MM.1S (cell line): ENCODE measurements at regions not wholly inside any gene's neighbourhood (a gene's known extent, or its start where the extent isn't known, plus 50 kb on each side); places are given as distances from the start of the nearest gene placed in this dataset.

ENCODE experiments used
- DNase-seq: peaks from one replicate; pipeline ENCODE4 v3.0.0-alpha.2; 2015
- H2AFZ ChIP-seq: fragments of 300-600 bp; sonication (generic); 2 replicates; pipeline ENCODE4 v1.6.0; 2016; ENCODE audit warnings: antibody characterized with exemption, low read length
- H3F3A ChIP-seq: fragments of 300-600 bp; sonication (generic); 2 replicates; pipeline ENCODE4 v1.6.1; 2016; ENCODE audit warnings: mild to moderate bottlenecking, antibody characterized with exemption, low read length, moderate library complexity, mixed read lengths; ENCODE audit not compliant: insufficient read depth
- H3K27ac ChIP-seq: fragments of 300-600 bp; sonication (generic); 2 replicates; pipeline ENCODE4 v1.5.1; 2016; ENCODE audit warnings: mild to moderate bottlenecking, low read length
- H3K27me3 ChIP-seq: fragments of 300-600 bp; sonication (generic); replicated peaks from 2 replicates; pipeline ENCODE4 v1.6.0; 2016; ENCODE audit warnings: low read length; ENCODE audit not compliant: insufficient read depth
- H3K36me3 ChIP-seq: fragments of 300-600 bp; sonication (generic); replicated peaks from 2 replicates; pipeline ENCODE4 v1.6.1; 2016; ENCODE audit warnings: mild to moderate bottlenecking, low read length, mixed read lengths; ENCODE audit not compliant: insufficient read depth
- H3K4me1 ChIP-seq: fragments of 300-600 bp; sonication (generic); 2 replicates; pipeline ENCODE4 v1.6.1; 2016; ENCODE audit warnings: low read length, mixed read lengths
- H3K4me2 ChIP-seq: fragments of 300-600 bp; sonication (generic); 2 replicates; pipeline ENCODE4 v1.6.0; 2016; ENCODE audit warnings: low read depth, low read length
- H3K4me3 ChIP-seq: fragments of 300-600 bp; sonication (generic); 2 replicates; pipeline ENCODE4 v1.5.1; 2016; ENCODE audit warnings: low read length, mixed read lengths
- H3K79me2 ChIP-seq: fragments of 300-600 bp; sonication (generic); 2 replicates; pipeline ENCODE4 v1.6.1; 2016; ENCODE audit warnings: mixed run types, low read length, mixed read lengths
- H3K9ac ChIP-seq: fragments of 300-600 bp; sonication (generic); 2 replicates; pipeline ENCODE4 v1.6.1; 2016; ENCODE audit warnings: low read length, mixed read lengths
- H3K9me2 ChIP-seq: fragments of 300-600 bp; sonication (generic); replicated peaks from 2 replicates; pipeline ENCODE4 v1.6.1; 2016; ENCODE audit warnings: mild to moderate bottlenecking, low read length, mixed read lengths; ENCODE audit not compliant: insufficient read depth
- H3K9me3 ChIP-seq: fragments of 300-600 bp; sonication (generic); replicated peaks from 2 replicates; pipeline ENCODE4 v1.6.1; 2016; ENCODE audit warnings: mild to moderate bottlenecking, low read length, mixed read lengths; ENCODE audit not compliant: insufficient read depth
- H4K20me1 ChIP-seq: fragments of 300-600 bp; sonication (generic); 2 replicates; pipeline ENCODE4 v1.6.1; 2016; ENCODE audit warnings: mild to moderate bottlenecking, low read length, moderate library complexity, mixed read lengths; ENCODE audit not compliant: insufficient read depth
- CTCF ChIP-seq: fragments of 300-600 bp; sonication (generic); IDR thresholded peaks from 2 replicates; pipeline ENCODE4 v1.5.1; 2016; ENCODE audit warnings: antibody characterized with exemption, low read length, mixed read lengths
- EZH2 ChIP-seq: fragments of 300-600 bp; sonication (generic); optimal IDR thresholded peaks from 2 replicates; pipeline ENCODE3; 2017; ENCODE audit warnings: low read depth, mild to moderate bottlenecking, antibody characterized with exemption, low read length, mixed read lengths
- EZH2phosphoT487 ChIP-seq: fragments of 300-600 bp; sonication (generic); IDR thresholded peaks from 2 replicates; pipeline ENCODE4 v1.6.1; 2018; ENCODE audit warnings: antibody characterized with exemption, low read length

DNA sequence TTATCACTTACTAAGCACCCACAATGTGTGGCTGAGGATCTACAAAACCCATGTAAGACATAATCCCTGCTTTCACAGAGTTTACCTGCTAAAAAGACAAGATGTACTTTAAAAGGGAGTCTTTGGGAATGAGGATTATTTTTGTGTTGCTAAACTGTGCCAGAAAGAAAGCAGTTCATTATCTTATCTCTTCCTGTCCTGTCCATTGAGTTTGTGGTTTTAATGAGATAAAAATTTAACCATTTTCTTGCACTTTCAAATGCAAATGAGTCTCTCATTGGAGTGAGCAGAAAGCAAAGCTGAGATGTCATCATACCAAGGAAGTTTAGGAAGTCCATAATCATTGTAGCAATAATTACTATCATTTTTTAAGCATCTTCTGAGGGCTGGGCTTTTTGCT, 231.2 kb upstream of the ADAMTS9 start:
- no peak overlapping the region for H3K4me3 ChIP-seq
- no peaks in the 10 kb centered on the region for H3K36me3 ChIP-seq
- H2AFZ ChIP-seq = no peak overlapping the region
- no peaks in the 10 kb centered on the region for H3K79me2 ChIP-seq
- no peak overlapping the region for H3K9ac ChIP-seq
- no peaks in the 10 kb centered on the region for H4K20me1 ChIP-seq
- H3K9me2 ChIP-seq = 0 out of 2 replicates have a peak, but pooled peaks cover 2% of the 10 kb centered on the region
- no peaks in the 10 kb centered on the region for H3K27me3 ChIP-seq
- no peaks in the 10 kb centered on the region for H3K9me3 ChIP-seq
- no peaks in the 10 kb centered on the region for H3K4me1 ChIP-seq
- no peak overlapping the region for H3K27ac ChIP-seq
- no peak for DNase-seq
- no peaks in the 10 kb centered on the region for H3F3A ChIP-seq
- TF ChIP-seq EZH2phosphoT487 = no peak
- TF ChIP-seq EZH2 = no peak
- TF ChIP-seq CTCF = no peak
- no peak overlapping the region for H3K4me2 ChIP-seq

DNA sequence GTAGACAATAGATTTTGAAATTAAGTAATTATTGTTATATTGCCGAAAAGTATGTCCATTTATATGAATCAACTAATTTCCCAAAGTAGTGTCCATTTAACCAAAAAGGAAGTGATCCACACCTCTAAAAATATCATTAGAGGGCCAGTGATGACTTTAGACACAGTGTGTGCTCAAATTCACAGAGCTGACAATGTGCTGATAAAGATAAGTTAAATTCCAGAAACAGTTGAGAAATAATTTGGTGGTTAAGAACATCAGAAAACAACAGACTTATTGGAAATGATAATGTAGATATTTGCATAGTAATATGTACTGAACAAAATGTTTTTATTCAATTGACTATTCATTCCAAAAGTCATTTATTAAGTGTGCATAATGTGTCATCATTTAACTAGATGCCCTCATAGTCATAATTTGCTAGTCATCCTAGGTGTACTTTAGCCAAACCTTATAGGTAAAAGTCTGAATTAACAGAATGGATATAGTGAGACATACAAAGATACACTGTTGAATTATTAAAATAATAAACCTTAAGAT, 230.2 kb upstream of the ADAMTS9 start:
- no peaks in the 10 kb centered on the region for H3F3A ChIP-seq
- H2AFZ ChIP-seq = no peak overlapping the region
- H3K36me3 ChIP-seq = no peaks in the 10 kb centered on the region
- H3K4me3 ChIP-seq = no peak overlapping the region
- H3K9ac ChIP-seq = no peak overlapping the region
- no peak for DNase-seq
- H3K9me2 ChIP-seq = 0 out of 2 replicates have a peak, but pooled peaks cover 2% of the 10 kb centered on the region
- H4K20me1 ChIP-seq = no peaks in the 10 kb centered on the region
- H3K4me1 ChIP-seq = no peaks in the 10 kb centered on the region
- H3K27me3 ChIP-seq = no peaks in the 10 kb centered on the region
- TF ChIP-seq CTCF = no peak
- TF ChIP-seq EZH2 = no peak
- no peak for TF ChIP-seq EZH2phosphoT487
- H3K4me2 ChIP-seq = no peak overlapping the region
- H3K9me3 ChIP-seq = no peaks in the 10 kb centered on the region
- H3K79me2 ChIP-seq = no peaks in the 10 kb centered on the region
- H3K27ac ChIP-seq = no peak overlapping the region

- H3K79me2 ChIP-seq = no peaks in the 10 kb centered on the region
- no peak overlapping the region for H3K9ac ChIP-seq
- no peak overlapping the region for H3K4me2 ChIP-seq
- TF ChIP-seq EZH2 (no peak), CTCF (no peak), EZH2phosphoT487 (no peak)
- no peaks in the 10 kb centered on the region for H4K20me1 ChIP-seq
- DNase-seq = no peak
- no peak overlapping the region for H2AFZ ChIP-seq
- no peaks in the 10 kb centered on the region for H3K27me3 ChIP-seq
- 0 out of 2 replicates have a peak, but pooled peaks cover 2% of the 10 kb centered on the region for H3K9me2 ChIP-seq
- H3K27ac ChIP-seq = no peak overlapping the region
- H3K36me3 ChIP-seq = no peaks in the 10 kb centered on the region
- H3K9me3 ChIP-seq = no peaks in the 10 kb centered on the region
- no peaks in the 10 kb centered on the region for H3K4me1 ChIP-seq
- H3F3A ChIP-seq = no peaks in the 10 kb centered on the region
- H3K4me3 ChIP-seq = no peak overlapping the region
Observed at GRCh38 chr3:64916937-64917336, 229.1 kb upstream of the ADAMTS9 start.
